Mesothelial cell of epicardium (in vitro differentiated cells): ENCODE measurements at regions not wholly inside any gene's neighbourhood (a gene's known extent, or its start where the extent isn't known, plus 50 kb on each side); places are given as distances from the start of the nearest gene placed in this dataset.
A peak's percentile ranks its signal among the peaks of the same experiment; 100 is the strongest.
"Not testable (repeated sequence)": the region's sequence is repeated elsewhere in the genome, so short reads cannot be mapped to it uniquely, and the experiment has no call there.

ENCODE experiments used
- DNase-seq, 2 experiments: peaks; one replicate each; pipeline ENCODE4 v3.0.0; 2021; ENCODE audit warnings: low spot score in 2 of 2; ENCODE audit not compliant: unreplicated experiment in 2 of 2
- H3K27ac Mint-ChIP-seq: 2 replicates; pipeline ENCODE4 v1.8.0; 2021; ENCODE audit warnings: mixed read lengths
- H3K27me3 Mint-ChIP-seq: 2 replicates; pipeline ENCODE4 v1.8.0; 2021; ENCODE audit warnings: low read depth, mixed read lengths
- H3K36me3 Mint-ChIP-seq: 2 replicates; pipeline ENCODE4 v1.8.0; 2021; ENCODE audit warnings: mixed read lengths
- H3K4me1 Mint-ChIP-seq: 2 replicates; pipeline ENCODE4 v1.8.0; 2021; ENCODE audit warnings: mixed read lengths
- H3K4me3 Mint-ChIP-seq: 2 replicates; pipeline ENCODE4 v1.8.0; 2021; ENCODE audit warnings: mild to moderate bottlenecking, moderate library complexity, mixed read lengths
- H3K9me3 Mint-ChIP-seq: 2 replicates; pipeline ENCODE4 v1.8.0; 2021; ENCODE audit warnings: mixed read lengths
- TF ChIP-seq, protein P1 (sequence below): fragments of 200-600 bp; sonication (generic); IDR thresholded peaks from one replicate; pipeline ENCODE4 v1.5.0; 2021; ENCODE audit warnings: antibody characterized with exemption; ENCODE audit not compliant: unreplicated experiment

- TF ChIP-seq, protein P1, sequence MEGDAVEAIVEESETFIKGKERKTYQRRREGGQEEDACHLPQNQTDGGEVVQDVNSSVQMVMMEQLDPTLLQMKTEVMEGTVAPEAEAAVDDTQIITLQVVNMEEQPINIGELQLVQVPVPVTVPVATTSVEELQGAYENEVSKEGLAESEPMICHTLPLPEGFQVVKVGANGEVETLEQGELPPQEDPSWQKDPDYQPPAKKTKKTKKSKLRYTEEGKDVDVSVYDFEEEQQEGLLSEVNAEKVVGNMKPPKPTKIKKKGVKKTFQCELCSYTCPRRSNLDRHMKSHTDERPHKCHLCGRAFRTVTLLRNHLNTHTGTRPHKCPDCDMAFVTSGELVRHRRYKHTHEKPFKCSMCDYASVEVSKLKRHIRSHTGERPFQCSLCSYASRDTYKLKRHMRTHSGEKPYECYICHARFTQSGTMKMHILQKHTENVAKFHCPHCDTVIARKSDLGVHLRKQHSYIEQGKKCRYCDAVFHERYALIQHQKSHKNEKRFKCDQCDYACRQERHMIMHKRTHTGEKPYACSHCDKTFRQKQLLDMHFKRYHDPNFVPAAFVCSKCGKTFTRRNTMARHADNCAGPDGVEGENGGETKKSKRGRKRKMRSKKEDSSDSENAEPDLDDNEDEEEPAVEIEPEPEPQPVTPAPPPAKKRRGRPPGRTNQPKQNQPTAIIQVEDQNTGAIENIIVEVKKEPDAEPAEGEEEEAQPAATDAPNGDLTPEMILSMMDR, result no peak
- no peak overlapping the region for H3K4me3 Mint-ChIP-seq
- H3K27me3 Mint-ChIP-seq, result no peaks in the 10 kb centered on the region
- DNase-seq, result no peak
- peaks cover 17% of the 10 kb centered on the region for H3K9me3 Mint-ChIP-seq
- H3K36me3 Mint-ChIP-seq, result no peaks in the 10 kb centered on the region
- no peak overlapping the region for H3K27ac Mint-ChIP-seq
- H3K4me1 Mint-ChIP-seq, result no peaks in the 10 kb centered on the region
Measured at GRCh38 chr2:184372484-184372883, 225.8 kb upstream of the ZNF804A start.

- Mint-ChIP-seq H3K36me3 (no peaks in the 10 kb centered on the region), H3K4me1 (no peaks in the 10 kb centered on the region), H3K4me3 (no peak overlapping the region), H3K9me3 (peaks cover 10% of the 10 kb centered on the region), H3K27ac (peak overlapping the region; percentile 44), H3K27me3 (no peaks in the 10 kb centered on the region)
- no peak for DNase-seq
- TF ChIP-seq, protein P1, result no peak
Measured at GRCh38 chr2:184394642-184395041, 203.7 kb upstream of the ZNF804A start.

DNA sequence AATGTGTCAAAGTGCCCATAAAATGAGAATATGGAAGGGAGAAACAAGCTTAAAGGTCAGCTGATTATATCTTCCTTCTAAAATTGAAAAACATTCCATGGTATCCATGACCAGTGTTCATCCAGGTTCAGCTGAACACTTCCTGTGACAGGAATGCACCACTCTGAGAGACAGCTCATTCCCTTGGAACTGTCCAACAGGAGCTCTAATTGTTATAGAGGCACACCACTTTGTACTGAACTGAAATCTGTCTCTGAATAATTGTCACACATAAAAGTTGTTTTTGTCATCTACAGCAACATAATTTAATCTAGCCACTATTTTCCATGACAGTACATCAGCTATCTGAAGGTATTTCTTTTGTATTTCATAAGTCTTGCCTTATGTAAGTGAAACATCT lies 195.9 kb upstream of the ZNF804A start:
- Mint-ChIP-seq H3K36me3 (peaks cover 1% of the 10 kb centered on the region), H3K4me3 (no peak overlapping the region), H3K4me1 (no peaks in the 10 kb centered on the region), H3K9me3 (peaks cover 13% of the 10 kb centered on the region), H3K27ac (no peak overlapping the region), H3K27me3 (no peaks in the 10 kb centered on the region)
- TF ChIP-seq, protein P1, result no peak
- no peak for DNase-seq

GRCh38 chr2:184407041-184407630 lies 191.2 kb upstream of the ZNF804A start:
- DNase-seq, H3K4me3 Mint-ChIP-seq, H3K27ac Mint-ChIP-seq, H3K27me3 Mint-ChIP-seq, H3K4me1 Mint-ChIP-seq, H3K36me3 Mint-ChIP-seq: not testable (repeated sequence)
- H3K9me3 Mint-ChIP-seq, result peaks cover 22% of the 10 kb centered on the region

DNA sequence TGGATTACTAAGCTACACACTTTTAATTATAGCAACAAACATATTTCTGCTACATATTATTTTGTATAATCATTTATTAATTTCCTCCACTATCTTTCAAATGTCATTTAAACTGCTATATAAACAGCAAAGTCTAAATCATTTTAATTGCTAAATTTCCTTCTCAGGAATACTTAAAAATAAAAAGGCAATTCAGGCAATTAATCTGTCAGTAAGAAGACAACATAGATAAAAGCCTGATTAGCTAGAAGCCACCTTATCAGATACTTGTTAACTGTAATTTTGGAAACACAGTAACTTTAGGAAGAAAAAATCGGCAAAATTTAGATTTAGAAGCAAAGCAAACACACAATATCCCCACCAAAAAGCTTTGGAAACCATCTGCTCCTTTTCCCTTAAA lies 188.2 kb upstream of the ZNF804A start:
- H3K9me3 Mint-ChIP-seq, result peaks cover 22% of the 10 kb centered on the region
- H3K36me3 Mint-ChIP-seq, result peaks cover 8% of the 10 kb centered on the region
- DNase-seq, result no peak
- peaks cover 2% of the 10 kb centered on the region for H3K4me1 Mint-ChIP-seq
- no peak overlapping the region for H3K4me3 Mint-ChIP-seq
- H3K27me3 Mint-ChIP-seq, result no peaks in the 10 kb centered on the region
- H3K27ac Mint-ChIP-seq, result no peak overlapping the region
- TF ChIP-seq, protein P1, result no peak

GRCh38 chr2:184413221-184413620 lies 185.1 kb upstream of the ZNF804A start:
- TF ChIP-seq, protein P1, result no peak
- no peaks in the 10 kb centered on the region for H3K27me3 Mint-ChIP-seq

More at GRCh38 chr2:184413221-184413620, 185.1 kb upstream of the ZNF804A start:
- Mint-ChIP-seq H3K9me3 (peaks cover 1% of the 10 kb centered on the region), H3K4me1 (peaks cover 2% of the 10 kb centered on the region), H3K36me3 (no peaks in the 10 kb centered on the region), H3K27ac (no peak overlapping the region), H3K4me3 (no peak overlapping the region)
- no peak for DNase-seq
